IMR-90 (cell line): ENCODE measurements at regions not wholly inside any gene's neighbourhood (a gene's known extent, or its start where the extent isn't known, plus 50 kb on each side); places are given as distances from the start of the nearest gene placed in this dataset.

Experiments used
- ATAC-seq: fragments of 200-7000 bp; cut with Tn5 transposase; 2 replicates; pipeline ENCODE4 v1.9.1; 2020; ENCODE audit warnings: low read depth, mild to moderate bottlenecking, moderate library complexity
- BruUV-seq: library from RNA; stranded (reverse); fragments of 400-500 nt; replicated peaks from 2 replicates; lab custom pipeline; 2021; lab: Mats Ljungman, UMichigan
- CTCF ChIA-PET: fragments of 300-600 bp; formaldehyde crosslinking; extraction: SDS; loops from one replicate; lab custom pipeline; 2021; ENCODE audit warnings: antibody characterized with exemption; lab: Yijun Ruan, JAX
- POLR2A ChIA-PET: fragments of 300-600 bp; sonication (Branson Sonifier 250); formaldehyde crosslinking; loops from one replicate; lab custom pipeline; 2022; ENCODE audit warnings: antibody characterized with exemption; ENCODE audit not compliant: unreplicated experiment; lab: Charles Lee
- DNase-seq: peaks from one replicate; pipeline ENCODE4 v3.0.0; 2013
- H2AFZ ChIP-seq: replicated peaks from 2 replicates; pipeline ENCODE3; 2013; ENCODE audit warnings: low read length, mild to moderate bottlenecking; ENCODE audit not compliant: poor library complexity
- H2AK5ac ChIP-seq: 2 replicates; pipeline ENCODE4 v1.6.1; 2013; ENCODE audit warnings: low read depth, low read length, inconsistent platforms
- H2AK9ac ChIP-seq: replicated peaks from 2 replicates; pipeline ENCODE3; 2013; ENCODE audit warnings: mild to moderate bottlenecking, low read depth, low read length, moderate library complexity; ENCODE audit not compliant: poor library complexity
- H2BK120ac ChIP-seq: 2 replicates; pipeline ENCODE4 v1.6.1; 2013; ENCODE audit warnings: low read depth, low read length, inconsistent platforms
- H2BK15ac ChIP-seq: 3 replicates; pipeline ENCODE4 v1.6.1; 2013; ENCODE audit warnings: low read depth, low read length, inconsistent platforms
- H2BK20ac ChIP-seq: 2 replicates; pipeline ENCODE4 v1.6.1; 2013; ENCODE audit warnings: low read depth, mild to moderate bottlenecking, inconsistent platforms, low read length, moderate library complexity
- H2BK5ac ChIP-seq: 2 replicates; pipeline ENCODE4 v1.6.1; 2013; ENCODE audit warnings: mild to moderate bottlenecking, low read depth, low read length, inconsistent platforms; ENCODE audit not compliant: poor library complexity, severe bottlenecking
- H3K14ac ChIP-seq: replicated peaks from 2 replicates; pipeline ENCODE4 v1.6.1; 2013; ENCODE audit warnings: low read depth, low read length, inconsistent platforms
- H3K18ac ChIP-seq: 2 replicates; pipeline ENCODE4 v1.6.1; 2013; ENCODE audit warnings: low read depth, low read length, control low read depth
- H3K23ac ChIP-seq: 2 replicates; pipeline ENCODE4 v1.6.1; 2013; ENCODE audit warnings: low read depth, low read length, inconsistent platforms
- H3K27ac ChIP-seq: 2 replicates; pipeline ENCODE4 v1.5.1; 2013; ENCODE audit warnings: mild to moderate bottlenecking, control low read depth, low read length; ENCODE audit not compliant: insufficient read depth
- H3K27me3 ChIP-seq: 2 replicates; pipeline ENCODE4 v1.6.1; 2013; ENCODE audit warnings: low read length; ENCODE audit not compliant: control insufficient read depth, insufficient read depth
- H3K36me3 ChIP-seq: 2 replicates; pipeline ENCODE4 v1.6.1; 2013; ENCODE audit warnings: low read length, mixed read lengths; ENCODE audit not compliant: control insufficient read depth, insufficient read depth
- H3K4ac ChIP-seq: 2 replicates; pipeline ENCODE4 v1.6.1; 2013; ENCODE audit warnings: low read depth, low read length, inconsistent platforms
- H3K4me1 ChIP-seq: 2 replicates; pipeline ENCODE4 v1.6.1; 2013; ENCODE audit warnings: low read length, mixed read lengths; ENCODE audit not compliant: control insufficient read depth, insufficient read depth
- H3K4me2 ChIP-seq: 2 replicates; pipeline ENCODE4 v1.6.1; 2013; ENCODE audit warnings: low read depth, mild to moderate bottlenecking, control low read depth, low read length, moderate library complexity
- H3K4me3 ChIP-seq: 2 replicates; pipeline ENCODE4 v1.5.1; 2013; ENCODE audit warnings: low read depth, mild to moderate bottlenecking, control low read depth, low read length, moderate library complexity; ENCODE audit not compliant: insufficient read depth
- H3K56ac ChIP-seq: 2 replicates; pipeline ENCODE4 v1.6.1; 2013; ENCODE audit warnings: low read length, inconsistent platforms; ENCODE audit not compliant: insufficient read depth; ENCODE audit errors: extremely low read depth
- H3K79me1 ChIP-seq, 2 experiments: 2 replicates each; pipeline ENCODE4 v1.6.1; 2013; ENCODE audit warnings: low read length in 2 of 2, inconsistent platforms in 1 of 2, low read depth in 1 of 2
- H3K9ac ChIP-seq: 2 replicates; pipeline ENCODE4 v1.6.1; 2013; ENCODE audit warnings: low read depth, low read length, control low read depth
- H3K9me1 ChIP-seq: 2 replicates; pipeline ENCODE4 v1.6.1; 2013; ENCODE audit warnings: low read length, inconsistent platforms; ENCODE audit not compliant: insufficient read depth
- H3K9me3 ChIP-seq: 2 replicates; pipeline ENCODE4 v1.6.1; 2013; ENCODE audit warnings: low read length; ENCODE audit not compliant: control insufficient read depth, insufficient read depth
- H4K20me1 ChIP-seq: 2 replicates; pipeline ENCODE4 v1.6.1; 2013; ENCODE audit warnings: low read length, inconsistent platforms; ENCODE audit not compliant: insufficient read depth
- H4K5ac ChIP-seq: 2 replicates; pipeline ENCODE4 v1.6.1; 2013; ENCODE audit warnings: mild to moderate bottlenecking, low read depth, low read length, control low read depth
- H4K8ac ChIP-seq, 2 experiments: 2 replicates each; pipeline ENCODE4 v1.6.1; 2013; ENCODE audit warnings: low read depth in 2 of 2, low read length in 2 of 2, control low read depth in 1 of 2, inconsistent platforms in 1 of 2
- H4K91ac ChIP-seq: 2 replicates; pipeline ENCODE4 v1.6.1; 2013; ENCODE audit warnings: low read depth, low read length, inconsistent platforms; ENCODE audit not compliant: insufficient read depth
- CHD1 ChIP-seq: IDR thresholded peaks from 2 replicates; pipeline ENCODE4 v1.6.1; 2012; ENCODE audit warnings: low read depth, low read length, improper control_type of control experiment
- ELK1 ChIP-seq: fragments of 150-350 bp; IDR thresholded peaks from 2 replicates; pipeline ENCODE4 v1.6.1; 2016; ENCODE audit warnings: low read depth, mild to moderate bottlenecking, low read length, moderate library complexity, borderline replicate concordance
- MAZ ChIP-seq: IDR thresholded peaks from 2 replicates; pipeline ENCODE4 v1.6.1; 2012; ENCODE audit warnings: low read depth, mild to moderate bottlenecking, low read length, improper control_type of control experiment, moderate library complexity, borderline replicate concordance
- NFE2L2 ChIP-seq: fragments of 150-350 bp; IDR thresholded peaks from 2 replicates; pipeline ENCODE4 v1.6.1; 2016; ENCODE audit warnings: low read depth, mild to moderate bottlenecking, low read length
- POLR2A ChIP-seq: IDR thresholded peaks from 2 replicates; pipeline ENCODE4 v1.6.1; 2012; ENCODE audit warnings: mild to moderate bottlenecking, low read depth, low read length
- RAD21 ChIP-seq: IDR thresholded peaks from 2 replicates; pipeline ENCODE4 v1.6.1; 2012; ENCODE audit warnings: low read length, improper control_type of control experiment
- RFX5 ChIP-seq: IDR thresholded peaks from 2 replicates; pipeline ENCODE4 v1.8.0; 2012; ENCODE audit warnings: low read depth, mild to moderate bottlenecking, low read length, moderate library complexity
- USF2 ChIP-seq: fragments of 150-350 bp; IDR thresholded peaks from 2 replicates; pipeline ENCODE4 v1.6.1; 2017; ENCODE audit warnings: mild to moderate bottlenecking, antibody characterized with exemption, low read length, low read depth
- WGBS, 2 experiments: methylation state at CpG; one replicate each; pipeline versions ENCODE4 v1.1.5 to v1.1.7; 2013; ENCODE audit warnings: missing lambda C conversion rate in 2 of 2; ENCODE audit not compliant: insufficient read length in 1 of 2; ENCODE audit errors: extremely low coverage in 2 of 2; 5-methylcytosine and 5-hydroxymethylcytosine counted together
- dilution Hi-C: fragments of 300-500 bp; cut with HindIII; formaldehyde crosslinking; loops from one replicate; pipeline ENCODE4 v1.14.3; 2018; ENCODE audit warnings: low sequenced_read_pairs; ENCODE audit not compliant: unreplicated experiment
- in situ Hi-C: fragments of 300-500 bp; cut with MboI; formaldehyde crosslinking; loops from 3 replicates; pipeline ENCODE4 v1.14.3; 2019; ENCODE audit warnings: low sequenced_read_pairs, inconsistent platforms, mixed read lengths
- intact Hi-C: fragments of 100-400 bp; cut with micrococcal nuclease; formaldehyde crosslinking; loops from 2 replicates; pipeline ENCODE4 v1.10.0; 2022

- DNase-seq (no peak), ATAC-seq (no peak)
- Histone ChIP-seq H2AK9ac (no peak overlapping the region), H4K20me1 (no peaks in the 10 kb centered on the region), H2BK20ac (no peak overlapping the region), H3K79me1 (no peaks in the 10 kb centered on the region), H3K14ac (no peak overlapping the region), H3K23ac (no peak overlapping the region), H3K4ac (no peak overlapping the region), H3K9ac (no peak overlapping the region), H2BK120ac (no peak overlapping the region), H3K36me3 (no peaks in the 10 kb centered on the region), H2BK15ac (no peak overlapping the region), H2AK5ac (no peak overlapping the region), H4K91ac (no peak overlapping the region), H2BK5ac (no peak overlapping the region), H3K4me3 (no peak overlapping the region), H3K18ac (no peak overlapping the region), H3K27me3 (no peaks in the 10 kb centered on the region), H3K56ac (no peak overlapping the region), H3K9me3 (peaks cover 2% of the 10 kb centered on the region; the same call in 1 of the 2 replicates), H4K8ac (no peak overlapping the region), H3K4me1 (no peaks in the 10 kb centered on the region), H2AFZ (no peak overlapping the region), H4K5ac (no peak overlapping the region), H3K27ac (no peak overlapping the region), H3K4me2 (no peak overlapping the region), H3K9me1 (no peaks in the 10 kb centered on the region)
- no CpG with 5 or more reads among the region's 3 CpGs for WGBS, 2 experiments
- dilution Hi-C loops: no loop called here
- POLR2A ChIA-PET: no interaction called here
- TF ChIP-seq USF2: no peak
- no peak for TF ChIP-seq ELK1
- no peak for TF ChIP-seq POLR2A
- TF ChIP-seq RFX5: no peak
- TF ChIP-seq RAD21: no peak
- TF ChIP-seq MAZ: no peak
- TF ChIP-seq CHD1: no peak
- TF ChIP-seq NFE2L2: no peak
- no TSS peak for BruUV-seq
- in situ Hi-C loops: no loop called here
- intact Hi-C loops: no loop called here
- CTCF ChIA-PET: no interaction called here
Observed at GRCh38 chr5:27705661-27706060, 667.3 kb upstream of the CDH9 start.
